Endothelial cell of umbilical vein (primary cell): ENCODE measurements at regions not wholly inside any gene's neighbourhood (a gene's known extent, or its start where the extent isn't known, plus 50 kb on each side); places are given as distances from the start of the nearest gene placed in this dataset.

Experiments used
- BruUV-seq: library from RNA; stranded (reverse); fragments of 400-500 nt; replicated peaks from 2 replicates; lab custom pipeline; 2021; lab: Mats Ljungman, UMichigan
- CTCF ChIA-PET: fragments of 300-600, 350-600 bp; sonication (Branson Sonifier 250); formaldehyde crosslinking; loops from one replicate; lab custom pipeline; 2021; ENCODE audit warnings: antibody characterized with exemption, inconsistent platforms; lab: Charles Lee
- POLR2A ChIA-PET: fragments of 300-600, 350-600 bp; sonication (Branson Sonifier 250); formaldehyde crosslinking; loops from one replicate; lab custom pipeline; 2021; ENCODE audit warnings: antibody characterized with exemption, inconsistent platforms; lab: Charles Lee
- DNase-seq: peaks from one replicate; pipeline ENCODE4 v3.0.0-alpha.2; 2011; ENCODE audit warnings: low read depth, low spot score
- FAIRE-seq: peaks from 2 replicates; lab custom pipeline; 2011; peaks lifted over from hg19 to GRCh38; lab: Jason Lieb, UNC
- H2AFZ ChIP-seq: 2 replicates; pipeline ENCODE4 v1.6.0; 2012; ENCODE audit warnings: low read depth, low read length, control low read depth, inconsistent platforms
- H3K27ac ChIP-seq: 2 replicates; pipeline ENCODE4 v1.5.1; 2011; ENCODE audit warnings: low read depth, mild to moderate bottlenecking, control low read depth, low read length, moderate library complexity; ENCODE audit not compliant: insufficient read depth
- H3K27me3 ChIP-seq, 2 experiments: 2 replicates each; pipeline versions ENCODE4 v1.6.0 to v1.6.1; 2011; ENCODE audit warnings: low read length in 2 of 2, mixed read lengths in 1 of 2; ENCODE audit not compliant: control insufficient read depth in 2 of 2, insufficient read depth in 2 of 2
- H3K36me3 ChIP-seq, 2 experiments: 2 replicates in 1 of 2; 3 replicates in 1 of 2; pipeline ENCODE4 v1.5.1; 2011; ENCODE audit warnings: low read length in 2 of 2, mild to moderate bottlenecking in 1 of 2, moderate library complexity in 1 of 2; ENCODE audit not compliant: control insufficient read depth in 2 of 2, insufficient read depth in 2 of 2; ENCODE audit errors: extremely low read depth in 1 of 2
- H3K4me1 ChIP-seq: 3 replicates; pipeline ENCODE4 v1.5.1; 2011; ENCODE audit warnings: mild to moderate bottlenecking, low read length; ENCODE audit not compliant: control insufficient read depth, insufficient read depth; ENCODE audit errors: extremely low read depth
- H3K4me2 ChIP-seq: 2 replicates; pipeline ENCODE4 v1.6.1; 2011; ENCODE audit warnings: low read length, control low read depth, mixed read lengths; ENCODE audit not compliant: insufficient read depth
- H3K4me3 ChIP-seq, 3 experiments: fragments of 200-600 bp in 1 of 3; sonication (generic), shearing (Covaris generic) in 1 of 3; replicated peaks in 1 of 3; 2 replicates each; pipeline ENCODE4 v1.5.1; 2011 to 2016; ENCODE audit warnings: control low read depth in 3 of 3, low read length in 3 of 3, mild to moderate bottlenecking in 2 of 3, inconsistent platforms in 1 of 3, low read depth in 1 of 3, moderate library complexity in 1 of 3; ENCODE audit not compliant: insufficient read depth in 1 of 3
- H3K79me2 ChIP-seq: 2 replicates; pipeline ENCODE4 v1.6.0; 2012; ENCODE audit warnings: low read length, inconsistent platforms; ENCODE audit not compliant: control insufficient read depth, insufficient read depth
- H3K9ac ChIP-seq: replicated peaks from 2 replicates; pipeline ENCODE3; 2011; ENCODE audit warnings: low read length, control low read depth; ENCODE audit not compliant: insufficient read depth; ENCODE audit errors: extremely low read depth
- H3K9me1 ChIP-seq: replicated peaks from 3 replicates; pipeline ENCODE4 v1.6.0; 2011; ENCODE audit warnings: mild to moderate bottlenecking, low read length; ENCODE audit not compliant: control insufficient read depth, insufficient read depth; ENCODE audit errors: extremely low read depth
- H3K9me3 ChIP-seq: replicated peaks from 2 replicates; pipeline ENCODE4 v1.5.1; 2012; ENCODE audit warnings: low read length, inconsistent platforms; ENCODE audit not compliant: control insufficient read depth, insufficient read depth
- H4K20me1 ChIP-seq: replicated peaks from 2 replicates; pipeline ENCODE3; 2011; ENCODE audit warnings: mild to moderate bottlenecking, low read length; ENCODE audit not compliant: control insufficient read depth, insufficient read depth; ENCODE audit errors: extremely low read depth
- CTCF ChIP-seq, 2 donors: IDR thresholded peaks; 1 replicate in 1 of 2; 2 replicates in 1 of 2; pipeline ENCODE4 v1.5.1; 2011; ENCODE audit warnings: low read length in 2 of 2, mild to moderate bottlenecking in 2 of 2, moderate library complexity in 2 of 2, control low read depth in 1 of 2, inconsistent platforms in 1 of 2, low read depth in 1 of 2; ENCODE audit not compliant: insufficient read depth in 1 of 2; ENCODE audit errors: extremely low read depth in 1 of 2
- EZH2 ChIP-seq: IDR thresholded peaks from 2 replicates; pipeline ENCODE4 v1.6.1; 2012; ENCODE audit warnings: borderline replicate concordance, low read depth, mild to moderate bottlenecking, moderate library complexity, low read length, inconsistent platforms; ENCODE audit not compliant: severe bottlenecking
- FOS ChIP-seq: IDR thresholded peaks from 2 replicates; pipeline ENCODE4 v1.6.1; 2011; ENCODE audit warnings: mild to moderate bottlenecking, low read length, moderate library complexity, borderline replicate concordance; ENCODE audit not compliant: insufficient read depth
- GATA2 ChIP-seq: IDR thresholded peaks from 2 replicates; pipeline ENCODE4 v1.7.0; 2011; ENCODE audit warnings: low read depth, mild to moderate bottlenecking, moderate library complexity, mixed read lengths, low read length; ENCODE audit not compliant: insufficient read length, insufficient read depth
- JUN ChIP-seq: IDR thresholded peaks from 2 replicates; pipeline ENCODE4 v1.6.1; 2011; ENCODE audit warnings: borderline replicate concordance, low read depth; ENCODE audit not compliant: insufficient read length, insufficient read depth
- MAX ChIP-seq: IDR thresholded peaks from 2 replicates; pipeline ENCODE4 v1.6.1; 2011; ENCODE audit not compliant: insufficient read depth, insufficient read length
- MYC ChIP-seq: IDR thresholded peaks from one replicate; pipeline ENCODE4 v1.6.1; 2011; ENCODE audit warnings: mild to moderate bottlenecking, low read depth, low read length
- POLR2A ChIP-seq: IDR thresholded peaks from 2 replicates; pipeline ENCODE4 v1.6.1; 2012; ENCODE audit warnings: low read depth, mild to moderate bottlenecking, control low read depth, low read length
- POLR2AphosphoS5 ChIP-seq: IDR thresholded peaks from 2 replicates; pipeline ENCODE4 v1.6.1; 2012; ENCODE audit warnings: low read depth, mild to moderate bottlenecking, control low read depth, low read length, moderate library complexity; ENCODE audit not compliant: insufficient read depth
- dilution Hi-C: fragments of 300-500 bp; cut with MboI; formaldehyde crosslinking; loops from one replicate; pipeline ENCODE4 v1.15.0; 2019; ENCODE audit warnings: low sequenced_read_pairs; ENCODE audit not compliant: extremely low pct_ligation_motif_present
- intact Hi-C: fragments of 100-400 bp; cut with micrococcal nuclease; formaldehyde crosslinking; loops from one replicate; pipeline ENCODE4 v1.10.0; 2022

- H2AFZ ChIP-seq: no peak overlapping the region
- POLR2A ChIA-PET: no interaction called here
- FAIRE-seq (no peak), DNase-seq (no peak)
- H3K4me2 ChIP-seq: no peak overlapping the region
- TF ChIP-seq EZH2: no peak
- TF ChIP-seq POLR2AphosphoS5: no peak
- TF ChIP-seq MYC: no peak
- no peak for TF ChIP-seq POLR2A
- no peak for TF ChIP-seq FOS
- TF ChIP-seq GATA2: no peak
- TF ChIP-seq JUN: no peak
- TF ChIP-seq CTCF (IDR thresholded peaks at IDR 0.05; ENCODE audit: extremely low read depth in 1 of 2, insufficient read depth in 1 of 2, low read depth in 1 of 2, low read length in 2 of 2): no peak
- no peak for TF ChIP-seq MAX
- intact Hi-C loops (no loop called here), dilution Hi-C loops (no loop called here)
- H3K4me3 ChIP-seq: no peak overlapping the region
- no peaks in the 10 kb centered on the region for H3K27me3 ChIP-seq
- H3K36me3 ChIP-seq: no peaks in the 10 kb centered on the region
- no peaks in the 10 kb centered on the region for H3K4me1 ChIP-seq
- BruUV-seq: no TSS peak
- H3K9me1 ChIP-seq: no peaks in the 10 kb centered on the region
- H4K20me1 ChIP-seq: no peaks in the 10 kb centered on the region
- no peaks in the 10 kb centered on the region for H3K9me3 ChIP-seq
- H3K79me2 ChIP-seq: no peaks in the 10 kb centered on the region
- H3K9ac ChIP-seq: no peak overlapping the region
- no peak overlapping the region for H3K27ac ChIP-seq
- CTCF ChIA-PET: no interaction called here
Measured at GRCh38 chr20:46785958-46786357, 76.5 kb downstream of the SLC2A10 start.
